ENCODE measurements at regions not wholly inside any gene's neighbourhood (a gene's known extent, or its start where the extent isn't known, plus 50 kb on each side); places are given as distances from the start of the nearest gene placed in this dataset.

DNA sequence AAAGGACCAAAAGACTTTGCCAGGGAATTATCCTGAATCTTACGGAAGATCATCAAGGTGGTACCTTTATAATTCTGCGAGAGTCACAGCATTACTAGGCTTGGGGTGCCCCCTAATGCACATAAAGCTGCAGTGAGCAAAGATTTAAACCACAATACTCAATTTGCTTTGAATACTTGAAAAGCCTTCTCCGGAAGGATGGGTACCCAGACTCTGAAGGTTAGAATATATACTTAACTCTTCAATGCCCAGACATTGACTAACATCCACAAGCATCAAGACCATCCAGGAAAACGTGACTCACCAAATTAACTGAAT is 117.8 kb upstream of the KCNH8 start:
- no peak overlapping the region for H3K27ac Mint-ChIP-seq (ENCODE audit: unreplicated experiment)
- H3K4me3 Mint-ChIP-seq: no peak overlapping the region
- no peaks in the 10 kb centered on the region for H3K27me3 Mint-ChIP-seq (ENCODE audit: low read depth)
- no peaks in the 10 kb centered on the region for H3K4me1 Mint-ChIP-seq
- peaks cover 11% of the 10 kb centered on the region for H3K9me3 Mint-ChIP-seq
- TF ChIP-seq, protein P1, sequence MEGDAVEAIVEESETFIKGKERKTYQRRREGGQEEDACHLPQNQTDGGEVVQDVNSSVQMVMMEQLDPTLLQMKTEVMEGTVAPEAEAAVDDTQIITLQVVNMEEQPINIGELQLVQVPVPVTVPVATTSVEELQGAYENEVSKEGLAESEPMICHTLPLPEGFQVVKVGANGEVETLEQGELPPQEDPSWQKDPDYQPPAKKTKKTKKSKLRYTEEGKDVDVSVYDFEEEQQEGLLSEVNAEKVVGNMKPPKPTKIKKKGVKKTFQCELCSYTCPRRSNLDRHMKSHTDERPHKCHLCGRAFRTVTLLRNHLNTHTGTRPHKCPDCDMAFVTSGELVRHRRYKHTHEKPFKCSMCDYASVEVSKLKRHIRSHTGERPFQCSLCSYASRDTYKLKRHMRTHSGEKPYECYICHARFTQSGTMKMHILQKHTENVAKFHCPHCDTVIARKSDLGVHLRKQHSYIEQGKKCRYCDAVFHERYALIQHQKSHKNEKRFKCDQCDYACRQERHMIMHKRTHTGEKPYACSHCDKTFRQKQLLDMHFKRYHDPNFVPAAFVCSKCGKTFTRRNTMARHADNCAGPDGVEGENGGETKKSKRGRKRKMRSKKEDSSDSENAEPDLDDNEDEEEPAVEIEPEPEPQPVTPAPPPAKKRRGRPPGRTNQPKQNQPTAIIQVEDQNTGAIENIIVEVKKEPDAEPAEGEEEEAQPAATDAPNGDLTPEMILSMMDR (conservative IDR thresholded peaks at IDR 0.05): no peak
- peaks cover 9% of the 10 kb centered on the region for H3K36me3 Mint-ChIP-seq (ENCODE audit: low read depth)
- no peak for DNase-seq (ENCODE audit: low read depth, low spot score)

DNA sequence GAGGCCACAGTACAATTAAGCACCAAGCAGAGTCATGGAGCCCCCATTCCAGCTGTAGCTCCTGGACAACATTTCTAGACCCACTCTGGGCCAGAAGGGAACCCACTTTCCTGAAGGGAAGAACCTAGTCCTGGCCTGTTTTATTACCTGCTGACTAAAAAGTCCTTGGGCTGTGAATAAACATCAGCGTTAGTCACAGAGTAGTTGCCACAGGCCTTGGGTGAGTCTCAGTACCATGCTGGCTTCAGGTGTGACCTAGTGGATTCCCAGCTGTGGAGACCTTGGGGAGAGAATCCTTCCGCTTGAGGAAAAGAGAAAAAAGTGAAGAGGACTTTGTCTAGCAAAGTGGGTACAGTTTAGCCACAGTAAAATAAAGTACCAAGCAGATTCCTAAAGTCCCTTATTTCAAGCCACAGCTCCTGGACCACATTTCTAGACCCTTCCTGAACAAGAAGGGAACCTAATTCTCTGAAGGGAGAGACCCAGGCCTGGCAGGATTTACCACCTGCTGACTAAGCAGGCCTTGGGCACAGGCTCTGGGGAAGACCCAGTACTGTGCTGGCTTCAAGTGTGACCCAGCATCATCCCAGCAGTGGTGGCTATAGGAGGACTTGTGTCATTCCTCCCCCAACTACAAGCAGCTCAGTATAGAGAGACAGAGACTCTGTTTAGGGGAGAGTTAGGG is 118.3 kb upstream of the KCNH8 start:
- Mint-ChIP-seq H3K36me3 (ENCODE audit: low read depth) (peaks cover 9% of the 10 kb centered on the region), H3K4me3 (no peak overlapping the region), H3K4me1 (no peaks in the 10 kb centered on the region), H3K27ac (ENCODE audit: unreplicated experiment) (no peak overlapping the region), H3K9me3 (peaks cover 11% of the 10 kb centered on the region), H3K27me3 (ENCODE audit: low read depth) (no peaks in the 10 kb centered on the region)
- no peak for DNase-seq (ENCODE audit: low read depth, low spot score)
- TF ChIP-seq, protein P1 (conservative IDR thresholded peaks at IDR 0.05): no peak

DNA sequence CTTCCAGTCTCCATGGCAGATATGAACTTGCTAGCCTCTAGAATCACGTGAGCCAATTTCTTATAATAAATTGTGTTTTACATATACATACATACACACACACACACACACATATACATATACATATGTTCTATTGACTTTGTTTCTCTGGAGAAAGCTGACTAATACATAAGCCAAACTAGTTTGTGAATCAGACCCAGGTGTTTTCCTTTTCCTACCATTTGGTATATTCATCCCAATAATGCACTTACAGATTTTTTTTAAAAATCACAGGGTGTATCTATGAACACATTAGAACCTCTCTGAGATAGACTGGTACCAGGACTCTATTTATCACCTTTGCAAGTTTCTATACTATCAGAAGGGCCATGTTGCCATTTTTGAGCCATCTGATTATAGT is 122.9 kb upstream of the KCNH8 start:
- no peaks in the 10 kb centered on the region for H3K36me3 Mint-ChIP-seq (ENCODE audit: low read depth)
- H3K9me3 Mint-ChIP-seq: no peaks in the 10 kb centered on the region
- H3K4me1 Mint-ChIP-seq: no peaks in the 10 kb centered on the region
- no peak overlapping the region for H3K4me3 Mint-ChIP-seq
- H3K27ac Mint-ChIP-seq (ENCODE audit: unreplicated experiment): no peak overlapping the region
- TF ChIP-seq, protein P1 (conservative IDR thresholded peaks at IDR 0.05): no peak
- no peaks in the 10 kb centered on the region for H3K27me3 Mint-ChIP-seq (ENCODE audit: low read depth)
- no peak for DNase-seq (ENCODE audit: low read depth, low spot score)

DNA sequence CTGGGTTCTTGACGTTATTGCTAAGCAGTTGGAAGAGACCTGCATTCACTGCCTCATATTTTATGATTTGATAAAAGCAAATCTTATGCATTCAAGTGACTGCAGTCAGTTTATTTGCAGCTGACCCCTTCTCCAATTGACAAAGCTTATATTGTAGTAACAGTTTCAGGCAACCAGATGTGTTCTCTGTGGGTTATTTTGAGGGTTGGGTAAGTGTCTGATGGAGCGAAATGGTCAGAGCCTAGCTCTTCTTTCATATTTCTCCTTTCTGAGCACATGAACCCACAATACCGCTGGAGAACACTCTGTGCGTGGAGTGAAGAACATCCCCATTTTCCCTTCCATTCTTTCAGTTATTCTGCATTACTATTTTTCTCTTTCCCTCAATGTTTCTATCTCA is 125.8 kb upstream of the KCNH8 start:
- H3K4me3 Mint-ChIP-seq: no peak overlapping the region
- no peaks in the 10 kb centered on the region for H3K9me3 Mint-ChIP-seq
- TF ChIP-seq, protein P1 (conservative IDR thresholded peaks at IDR 0.05): no peak
- H3K4me1 Mint-ChIP-seq: no peaks in the 10 kb centered on the region
- H3K36me3 Mint-ChIP-seq (ENCODE audit: low read depth): no peaks in the 10 kb centered on the region
- no peak for DNase-seq (ENCODE audit: low read depth, low spot score)
- no peak overlapping the region for H3K27ac Mint-ChIP-seq (ENCODE audit: unreplicated experiment)
- H3K27me3 Mint-ChIP-seq (ENCODE audit: low read depth): no peaks in the 10 kb centered on the region

DNA sequence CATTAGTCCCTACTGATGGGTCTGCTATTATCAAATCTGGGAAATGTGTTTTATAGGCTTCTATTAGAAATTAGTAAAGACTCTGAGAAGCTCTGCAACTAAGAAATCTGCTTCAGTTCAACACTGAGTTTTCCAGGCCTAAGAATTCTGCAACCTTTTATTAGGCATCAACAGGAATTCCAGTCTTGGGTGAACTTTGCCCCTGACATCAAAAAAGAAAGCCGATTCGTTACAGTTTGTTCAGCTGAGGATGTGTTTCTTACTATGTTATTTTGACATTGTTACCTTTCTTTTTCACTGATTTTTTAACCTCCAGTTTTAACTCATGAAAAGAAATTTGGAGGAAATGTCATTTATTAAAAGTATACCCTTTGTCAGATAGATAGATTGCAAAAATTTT is 131.5 kb upstream of the KCNH8 start:
- no peaks in the 10 kb centered on the region for H3K9me3 Mint-ChIP-seq
- no peak for DNase-seq (ENCODE audit: low read depth, low spot score)
- H3K4me1 Mint-ChIP-seq: peaks cover 4% of the 10 kb centered on the region
- no peaks in the 10 kb centered on the region for H3K27me3 Mint-ChIP-seq (ENCODE audit: low read depth)
- H3K36me3 Mint-ChIP-seq (ENCODE audit: low read depth): no peaks in the 10 kb centered on the region
- H3K4me3 Mint-ChIP-seq: no peak overlapping the region
- no peak overlapping the region for H3K27ac Mint-ChIP-seq (ENCODE audit: unreplicated experiment)
- TF ChIP-seq, protein P1 (conservative IDR thresholded peaks at IDR 0.05): no peak

All from neural crest cell (in vitro differentiated cells).